Endothelial cell of hepatic sinusoid (primary cell): ENCODE measurements at regions not wholly inside any gene's neighbourhood (a gene's known extent, or its start where the extent isn't known, plus 50 kb on each side); places are given as distances from the start of the nearest gene placed in this dataset.

ENCODE experiments used
- in situ Hi-C: cut with HindIII; loops from 2 replicates; pipeline ENCODE4 v1.10.0; 2017; ENCODE audit warnings: low sequenced_read_pairs

- in situ Hi-C loops = no loop called here
Observed at GRCh38 chr12:132409495-132410295, 80.3 kb upstream of the FBRSL1 start.

DNA sequence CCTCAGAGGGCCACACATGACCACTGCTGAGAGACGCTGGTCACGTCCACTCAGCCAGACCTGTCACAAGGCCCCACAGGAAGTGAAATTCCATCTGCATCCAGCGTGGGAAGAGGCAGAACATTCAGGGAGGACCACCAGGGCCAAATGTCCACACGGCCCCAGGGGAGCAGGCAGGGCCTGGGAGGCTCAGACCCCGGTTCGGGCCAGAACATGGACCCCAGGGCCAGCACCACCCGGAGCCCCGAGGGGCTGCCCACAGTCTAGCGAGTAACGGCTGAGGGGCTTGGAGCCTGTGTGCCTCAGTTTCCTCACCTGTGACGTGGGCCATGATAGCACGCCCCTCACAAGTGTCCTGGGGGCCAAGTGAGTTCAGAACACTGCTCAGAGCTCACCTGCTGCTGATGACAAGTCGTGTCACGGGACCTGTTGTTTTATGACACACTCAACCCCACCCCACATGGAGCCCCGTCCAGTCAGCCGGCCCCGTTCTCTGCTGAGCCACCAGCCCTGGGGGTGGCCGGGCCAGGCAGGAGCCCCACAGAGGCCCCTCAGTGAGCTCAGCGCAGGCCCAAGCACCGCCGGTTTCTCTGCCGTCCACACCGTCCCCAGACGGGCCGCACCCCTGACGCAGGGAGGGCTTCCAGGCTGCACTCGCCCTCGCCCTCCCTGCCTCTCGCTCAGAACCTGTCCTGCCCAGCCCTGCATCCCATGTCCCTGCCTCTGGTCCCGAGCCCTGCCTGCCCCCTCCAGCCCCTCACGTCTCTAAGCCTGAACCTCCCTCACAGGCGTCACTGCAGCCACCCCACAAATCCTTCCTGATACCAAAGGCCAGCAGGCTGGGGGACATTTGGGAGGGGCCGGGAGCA lies 79.5 kb upstream of the GALNT9 start:
- in situ Hi-C loops = no loop called here

- in situ Hi-C loops = no loop called here
Observed at GRCh38 chr12:132407992-132408391, 78.6 kb upstream of the GALNT9 start.

- in situ Hi-C loops = no loop called here
Observed at GRCh38 chr12:132407451-132407961, 78.1 kb upstream of the GALNT9 start.

GRCh38 chr12:132406493-132407450 lies 77.4 kb upstream of the GALNT9 start:
- in situ Hi-C loops = no loop called here

GRCh38 chr12:132405742-132406251 lies 76.4 kb upstream of the GALNT9 start:
- in situ Hi-C loops = no loop called here

GRCh38 chr12:132404951-132405741 lies 75.8 kb upstream of the GALNT9 start:
- in situ Hi-C loops = loop anchor here (5.0 kb wide), 2 partner anchors 32 to 78 kb away; partner anchors contain the start of gene GALNT9

GRCh38 chr12:132404435-132404855 lies 75.1 kb upstream of the GALNT9 start:
- in situ Hi-C loops = loop anchor here (5.0 kb wide), 2 partner anchors 33 to 77 kb away; partner anchors contain the start of gene GALNT9

- in situ Hi-C loops = loop anchor here (5.0 kb wide), 2 partner anchors 33 to 77 kb away; partner anchors contain the start of gene GALNT9
Observed at GRCh38 chr12:132403636-132404434, 74.4 kb upstream of the GALNT9 start.

DNA sequence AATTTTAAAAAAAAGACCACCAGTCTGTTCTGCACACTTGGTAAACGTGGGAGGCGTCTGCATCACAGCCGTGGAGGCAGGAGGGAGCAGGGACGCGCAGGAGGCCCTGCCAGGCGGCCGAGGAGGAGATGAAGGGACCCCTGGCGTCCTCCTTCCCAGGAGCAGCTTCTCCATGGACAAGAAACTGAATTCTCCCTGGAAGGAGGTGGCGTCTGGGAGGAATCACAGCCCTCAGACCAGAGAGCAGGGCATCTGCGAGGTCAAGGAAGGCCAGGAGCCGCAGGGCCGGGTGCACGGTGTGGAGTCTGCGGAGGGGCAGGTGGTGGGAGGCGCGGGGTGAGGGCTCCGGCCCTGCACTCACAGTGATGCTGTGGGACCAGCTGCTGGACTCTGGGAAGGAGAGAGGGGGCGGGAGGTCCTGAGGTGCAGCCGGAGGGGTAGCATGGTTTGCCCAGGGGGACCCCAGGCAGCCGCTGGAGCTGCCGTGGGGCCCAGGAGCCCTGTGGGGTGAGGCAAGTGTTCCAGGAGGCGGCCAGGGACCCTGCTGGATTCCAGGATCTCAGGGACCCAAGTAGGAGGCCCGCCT lies 73.5 kb upstream of the GALNT9 start:
- in situ Hi-C loops = loop anchor here (5.0 kb wide), 2 partner anchors 34 to 76 kb away; partner anchors contain the start of gene GALNT9

DNA sequence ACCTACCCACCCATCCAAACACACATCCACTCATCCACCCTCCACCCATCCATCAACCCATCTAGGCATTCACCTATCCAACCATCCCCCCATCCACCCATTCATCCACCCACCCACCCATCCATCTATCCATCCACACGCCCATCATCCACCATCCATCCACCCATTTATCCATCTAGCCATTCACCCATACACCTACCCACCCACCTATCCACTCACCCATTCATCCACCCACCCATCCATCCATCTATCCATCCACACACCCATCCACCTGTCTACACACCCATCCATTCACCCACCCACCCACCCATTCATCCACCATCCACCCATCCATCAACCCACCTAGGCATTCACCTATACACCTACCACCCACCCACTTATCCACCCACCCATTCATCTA lies 72.6 kb upstream of the GALNT9 start:
- in situ Hi-C loops = loop anchor here (5.0 kb wide), 2 partner anchors 35 to 75 kb away; partner anchors contain the start of gene GALNT9

- in situ Hi-C loops = loop anchor here (5.0 kb wide), 2 partner anchors 37 to 73 kb away; partner anchors contain the start of gene GALNT9
Observed at GRCh38 chr12:132400011-132400641, 70.7 kb upstream of the GALNT9 start.

GRCh38 chr12:132399092-132400010 lies 70.0 kb upstream of the GALNT9 start:
- in situ Hi-C loops = loop anchor here (5.0 kb wide), 2 partner anchors 38 to 72 kb away; partner anchors contain the start of gene GALNT9

DNA sequence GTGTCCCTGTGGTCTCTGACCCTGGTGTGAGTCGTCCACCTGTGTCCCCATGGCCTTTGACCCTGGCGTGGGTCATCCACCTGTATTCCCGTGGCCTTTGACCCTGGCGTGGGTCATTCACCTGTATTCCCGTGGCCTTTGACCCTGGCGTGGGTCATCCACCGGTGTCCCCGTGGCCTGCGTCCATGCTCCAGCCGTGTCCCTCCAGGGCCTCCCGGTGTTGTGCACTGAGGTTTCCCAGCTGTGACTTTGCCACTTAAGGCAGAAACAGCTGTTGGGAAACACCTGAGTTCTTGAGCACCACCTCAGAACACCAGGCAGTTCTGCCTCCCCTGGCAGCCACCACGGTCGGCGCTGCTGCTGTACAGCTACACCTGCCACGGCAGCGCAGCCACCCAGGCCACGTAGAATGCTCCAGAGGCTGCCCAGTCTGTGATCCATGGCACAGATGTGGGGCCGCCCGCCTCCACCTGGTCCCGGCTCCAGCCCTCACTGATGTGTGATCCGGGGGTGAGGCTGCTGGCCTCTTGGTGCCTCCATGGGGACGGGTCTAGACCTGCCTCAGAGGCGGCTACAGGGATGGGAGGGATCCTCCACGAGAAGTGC lies 69.1 kb upstream of the GALNT9 start:
- in situ Hi-C loops = no loop called here

GRCh38 chr12:132397934-132398385 lies 68.6 kb upstream of the GALNT9 start:
- in situ Hi-C loops = no loop called here
